Endothelial cell of umbilical vein (primary cell): ENCODE measurements at regions not wholly inside any gene's neighbourhood (a gene's known extent, or its start where the extent isn't known, plus 50 kb on each side); places are given as distances from the start of the nearest gene placed in this dataset.

Experiments
- BruUV-seq: library from RNA; stranded (reverse); fragments of 400-500 nt; replicated peaks from 2 replicates; lab custom pipeline; 2021; lab: Mats Ljungman, UMichigan
- CTCF ChIA-PET: fragments of 300-600, 350-600 bp; sonication (Branson Sonifier 250); formaldehyde crosslinking; loops from one replicate; lab custom pipeline; 2021; ENCODE audit warnings: antibody characterized with exemption, inconsistent platforms; lab: Charles Lee
- POLR2A ChIA-PET: fragments of 300-600, 350-600 bp; sonication (Branson Sonifier 250); formaldehyde crosslinking; loops from one replicate; lab custom pipeline; 2021; ENCODE audit warnings: antibody characterized with exemption, inconsistent platforms; lab: Charles Lee
- DNase-seq: peaks from one replicate; pipeline ENCODE4 v3.0.0-alpha.2; 2011; ENCODE audit warnings: low read depth, low spot score
- FAIRE-seq: peaks from 2 replicates; lab custom pipeline; 2011; peaks lifted over from hg19 to GRCh38; lab: Jason Lieb, UNC
- H2AFZ ChIP-seq: 2 replicates; pipeline ENCODE4 v1.6.0; 2012; ENCODE audit warnings: low read depth, low read length, control low read depth, inconsistent platforms
- H3K27ac ChIP-seq: 2 replicates; pipeline ENCODE4 v1.5.1; 2011; ENCODE audit warnings: low read depth, mild to moderate bottlenecking, control low read depth, low read length, moderate library complexity; ENCODE audit not compliant: insufficient read depth
- H3K27me3 ChIP-seq, 2 experiments: 2 replicates each; pipeline versions ENCODE4 v1.6.0 to v1.6.1; 2011; ENCODE audit warnings: low read length in 2 of 2, mixed read lengths in 1 of 2; ENCODE audit not compliant: control insufficient read depth in 2 of 2, insufficient read depth in 2 of 2
- H3K36me3 ChIP-seq, 2 experiments: 2 replicates in 1 of 2; 3 replicates in 1 of 2; pipeline ENCODE4 v1.5.1; 2011; ENCODE audit warnings: low read length in 2 of 2, mild to moderate bottlenecking in 1 of 2, moderate library complexity in 1 of 2; ENCODE audit not compliant: control insufficient read depth in 2 of 2, insufficient read depth in 2 of 2; ENCODE audit errors: extremely low read depth in 1 of 2
- H3K4me1 ChIP-seq: 3 replicates; pipeline ENCODE4 v1.5.1; 2011; ENCODE audit warnings: mild to moderate bottlenecking, low read length; ENCODE audit not compliant: control insufficient read depth, insufficient read depth; ENCODE audit errors: extremely low read depth
- H3K4me2 ChIP-seq: 2 replicates; pipeline ENCODE4 v1.6.1; 2011; ENCODE audit warnings: low read length, control low read depth, mixed read lengths; ENCODE audit not compliant: insufficient read depth
- H3K4me3 ChIP-seq, 3 experiments: fragments of 200-600 bp in 1 of 3; sonication (generic), shearing (Covaris generic) in 1 of 3; replicated peaks in 1 of 3; 2 replicates each; pipeline ENCODE4 v1.5.1; 2011 to 2016; ENCODE audit warnings: control low read depth in 3 of 3, low read length in 3 of 3, mild to moderate bottlenecking in 2 of 3, inconsistent platforms in 1 of 3, low read depth in 1 of 3, moderate library complexity in 1 of 3; ENCODE audit not compliant: insufficient read depth in 1 of 3
- H3K79me2 ChIP-seq: 2 replicates; pipeline ENCODE4 v1.6.0; 2012; ENCODE audit warnings: low read length, inconsistent platforms; ENCODE audit not compliant: control insufficient read depth, insufficient read depth
- H3K9ac ChIP-seq: replicated peaks from 2 replicates; pipeline ENCODE3; 2011; ENCODE audit warnings: low read length, control low read depth; ENCODE audit not compliant: insufficient read depth; ENCODE audit errors: extremely low read depth
- H3K9me1 ChIP-seq: replicated peaks from 3 replicates; pipeline ENCODE4 v1.6.0; 2011; ENCODE audit warnings: mild to moderate bottlenecking, low read length; ENCODE audit not compliant: control insufficient read depth, insufficient read depth; ENCODE audit errors: extremely low read depth
- H3K9me3 ChIP-seq: replicated peaks from 2 replicates; pipeline ENCODE4 v1.5.1; 2012; ENCODE audit warnings: low read length, inconsistent platforms; ENCODE audit not compliant: control insufficient read depth, insufficient read depth
- H4K20me1 ChIP-seq: replicated peaks from 2 replicates; pipeline ENCODE3; 2011; ENCODE audit warnings: mild to moderate bottlenecking, low read length; ENCODE audit not compliant: control insufficient read depth, insufficient read depth; ENCODE audit errors: extremely low read depth
- EZH2 ChIP-seq: IDR thresholded peaks from 2 replicates; pipeline ENCODE4 v1.6.1; 2012; ENCODE audit warnings: borderline replicate concordance, low read depth, mild to moderate bottlenecking, moderate library complexity, low read length, inconsistent platforms; ENCODE audit not compliant: severe bottlenecking
- FOS ChIP-seq: IDR thresholded peaks from 2 replicates; pipeline ENCODE4 v1.6.1; 2011; ENCODE audit warnings: mild to moderate bottlenecking, low read length, moderate library complexity, borderline replicate concordance; ENCODE audit not compliant: insufficient read depth
- GATA2 ChIP-seq: IDR thresholded peaks from 2 replicates; pipeline ENCODE4 v1.7.0; 2011; ENCODE audit warnings: low read depth, mild to moderate bottlenecking, moderate library complexity, mixed read lengths, low read length; ENCODE audit not compliant: insufficient read length, insufficient read depth
- JUN ChIP-seq: IDR thresholded peaks from 2 replicates; pipeline ENCODE4 v1.6.1; 2011; ENCODE audit warnings: borderline replicate concordance, low read depth; ENCODE audit not compliant: insufficient read length, insufficient read depth
- MYC ChIP-seq: IDR thresholded peaks from one replicate; pipeline ENCODE4 v1.6.1; 2011; ENCODE audit warnings: mild to moderate bottlenecking, low read depth, low read length
- POLR2A ChIP-seq: IDR thresholded peaks from 2 replicates; pipeline ENCODE4 v1.6.1; 2012; ENCODE audit warnings: low read depth, mild to moderate bottlenecking, control low read depth, low read length
- POLR2AphosphoS5 ChIP-seq: IDR thresholded peaks from 2 replicates; pipeline ENCODE4 v1.6.1; 2012; ENCODE audit warnings: low read depth, mild to moderate bottlenecking, control low read depth, low read length, moderate library complexity; ENCODE audit not compliant: insufficient read depth
- dilution Hi-C: fragments of 300-500 bp; cut with MboI; formaldehyde crosslinking; loops from one replicate; pipeline ENCODE4 v1.15.0; 2019; ENCODE audit warnings: low sequenced_read_pairs; ENCODE audit not compliant: extremely low pct_ligation_motif_present
- intact Hi-C: fragments of 100-400 bp; cut with micrococcal nuclease; formaldehyde crosslinking; loops from one replicate; pipeline ENCODE4 v1.10.0; 2022
- TF ChIP-seq, protein P1 (sequence below), 2 donors: IDR thresholded peaks; 1 replicate in 1 of 2; 2 replicates in 1 of 2; pipeline ENCODE4 v1.5.1; 2011; ENCODE audit warnings: low read length in 2 of 2, mild to moderate bottlenecking in 2 of 2, moderate library complexity in 2 of 2, control low read depth in 1 of 2, inconsistent platforms in 1 of 2, low read depth in 1 of 2; ENCODE audit not compliant: insufficient read depth in 1 of 2; ENCODE audit errors: extremely low read depth in 1 of 2
- TF ChIP-seq, protein P2 (sequence below): IDR thresholded peaks from 2 replicates; pipeline ENCODE4 v1.6.1; 2011; ENCODE audit not compliant: insufficient read depth, insufficient read length

DNA sequence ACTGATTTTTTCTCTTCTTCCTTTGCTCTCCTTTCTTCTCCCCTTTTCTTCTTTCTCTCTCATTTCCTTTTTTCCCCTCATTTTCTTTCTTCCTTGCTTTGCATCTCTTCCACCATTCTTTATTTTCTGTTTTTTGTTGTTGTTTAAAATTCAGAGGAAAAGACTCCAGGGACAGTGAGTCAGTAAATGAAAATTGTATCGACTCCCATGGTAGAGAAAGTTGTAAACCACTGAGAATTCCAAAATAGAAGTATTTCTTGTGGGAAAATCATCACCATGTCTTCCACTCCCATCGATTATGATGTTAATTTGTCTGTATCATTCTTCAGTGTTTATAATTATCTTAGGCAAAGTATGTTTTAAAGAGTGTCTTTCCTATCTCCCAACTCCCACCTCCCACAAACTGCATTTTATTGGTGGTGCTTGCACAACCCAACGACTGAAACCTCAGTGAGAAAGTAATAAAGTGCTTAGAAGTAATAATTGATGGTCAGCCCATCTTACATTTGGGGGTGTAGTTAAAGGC lies 134.3 kb downstream of the IRS1 start:
- BruUV-seq = no TSS peak
- H3K9ac ChIP-seq = no peak overlapping the region
- FAIRE-seq = no peak

More for the DNA sequence above, 134.3 kb downstream of the IRS1 start:
- ChIA-PET POLR2A (no interaction called here), CTCF (no interaction called here)
- H3K4me1 ChIP-seq = no peaks in the 10 kb centered on the region
- no peaks in the 10 kb centered on the region for H3K9me3 ChIP-seq
- H3K27me3 ChIP-seq = peaks cover 0 to 3% of the 10 kb centered on the region in 2 experiments
- H4K20me1 ChIP-seq = no peaks in the 10 kb centered on the region
- H3K4me3 ChIP-seq = no peak overlapping the region
- intact Hi-C loops = no loop called here
- H3K79me2 ChIP-seq = no peaks in the 10 kb centered on the region
- TF ChIP-seq JUN = no peak
- TF ChIP-seq, protein P1, sequence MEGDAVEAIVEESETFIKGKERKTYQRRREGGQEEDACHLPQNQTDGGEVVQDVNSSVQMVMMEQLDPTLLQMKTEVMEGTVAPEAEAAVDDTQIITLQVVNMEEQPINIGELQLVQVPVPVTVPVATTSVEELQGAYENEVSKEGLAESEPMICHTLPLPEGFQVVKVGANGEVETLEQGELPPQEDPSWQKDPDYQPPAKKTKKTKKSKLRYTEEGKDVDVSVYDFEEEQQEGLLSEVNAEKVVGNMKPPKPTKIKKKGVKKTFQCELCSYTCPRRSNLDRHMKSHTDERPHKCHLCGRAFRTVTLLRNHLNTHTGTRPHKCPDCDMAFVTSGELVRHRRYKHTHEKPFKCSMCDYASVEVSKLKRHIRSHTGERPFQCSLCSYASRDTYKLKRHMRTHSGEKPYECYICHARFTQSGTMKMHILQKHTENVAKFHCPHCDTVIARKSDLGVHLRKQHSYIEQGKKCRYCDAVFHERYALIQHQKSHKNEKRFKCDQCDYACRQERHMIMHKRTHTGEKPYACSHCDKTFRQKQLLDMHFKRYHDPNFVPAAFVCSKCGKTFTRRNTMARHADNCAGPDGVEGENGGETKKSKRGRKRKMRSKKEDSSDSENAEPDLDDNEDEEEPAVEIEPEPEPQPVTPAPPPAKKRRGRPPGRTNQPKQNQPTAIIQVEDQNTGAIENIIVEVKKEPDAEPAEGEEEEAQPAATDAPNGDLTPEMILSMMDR (IDR thresholded peaks at IDR 0.05; ENCODE audit: extremely low read depth in 1 of 2, insufficient read depth in 1 of 2, low read depth in 1 of 2, low read length in 2 of 2) = no peak
- TF ChIP-seq FOS = no peak
- TF ChIP-seq MYC = no peak
- no peak for TF ChIP-seq POLR2AphosphoS5
- TF ChIP-seq POLR2A = no peak
- TF ChIP-seq, protein P2, sequence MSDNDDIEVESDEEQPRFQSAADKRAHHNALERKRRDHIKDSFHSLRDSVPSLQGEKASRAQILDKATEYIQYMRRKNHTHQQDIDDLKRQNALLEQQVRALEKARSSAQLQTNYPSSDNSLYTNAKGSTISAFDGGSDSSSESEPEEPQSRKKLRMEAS = no peak
- no peak for TF ChIP-seq EZH2
- no peak for TF ChIP-seq GATA2
- no peak overlapping the region for H3K27ac ChIP-seq
- no peak overlapping the region for H3K4me2 ChIP-seq
- DNase-seq = no peak
- no peak overlapping the region for H2AFZ ChIP-seq
- H3K9me1 ChIP-seq = no peaks in the 10 kb centered on the region
- dilution Hi-C loops = no loop called here
- H3K36me3 ChIP-seq = no peaks in the 10 kb centered on the region
